K562 (cell line): ENCODE measurements at regions not wholly inside any gene's neighbourhood (a gene's known extent, or its start where the extent isn't known, plus 50 kb on each side); places are given as distances from the start of the nearest gene placed in this dataset.

Source experiments
- ATAC-seq: fragments of 200-7000 bp; cut with Tn5 transposase; 3 replicates; pipeline ENCODE4 v1.9.1; 2020; ENCODE audit warnings: moderate library complexity
- BruUV-seq: library from RNA; stranded (reverse); fragments of 400-500 nt; replicated peaks from 2 replicates; lab custom pipeline; 2021; lab: Mats Ljungman, UMichigan
- CTCF ChIA-PET: fragments of 300-600 bp; formaldehyde crosslinking; extraction: SDS; loops from one replicate; lab custom pipeline; 2021; ENCODE audit warnings: low intra/inter-chr PET ratio; lab: Yijun Ruan, JAX
- POLR2A ChIA-PET: fragments of 300-600, 350-650 bp; sonication (Branson Sonifier 250); formaldehyde crosslinking; extraction: SDS; loops from one replicate; lab custom pipeline; 2021; ENCODE audit warnings: antibody characterized with exemption, inconsistent platforms; lab: Yijun Ruan, JAX
- DNase-seq, 4 experiments: peaks; one replicate each; pipeline versions ENCODE4 v3.0.0 to v3.0.0-alpha.2; 2011 to 2018; ENCODE audit warnings: low spot score in 3 of 4, mixed read lengths in 3 of 4; ENCODE audit errors: extremely low read depth in 1 of 4
- FAIRE-seq: peaks from 2 replicates; lab custom pipeline; 2011; peaks lifted over from hg19 to GRCh38; lab: Jason Lieb, UNC
- H2AFZ ChIP-seq: 2 replicates; pipeline ENCODE4 v1.6.0; 2011; ENCODE audit warnings: low read depth, low read length, control low read depth, inconsistent platforms
- H3K27ac ChIP-seq: fragments of 200-600 bp; 3 replicates; pipeline ENCODE4 v1.8.0; 2011; ENCODE audit warnings: low read depth, mild to moderate bottlenecking, control low read depth, inconsistent platforms, low read length, moderate library complexity, mixed read lengths; ENCODE audit errors: extremely low read depth
- H3K27me3 ChIP-seq, 2 experiments: fragments of 300-600 bp in 1 of 2; 2 replicates in 1 of 2; 3 replicates in 1 of 2; pipeline versions ENCODE4 v1.6.0 to v1.8.0; 2011; ENCODE audit warnings: inconsistent platforms in 2 of 2, low read length in 2 of 2, mild to moderate bottlenecking in 1 of 2, mixed read lengths in 1 of 2, moderate library complexity in 1 of 2; ENCODE audit not compliant: control insufficient read depth in 2 of 2, insufficient read depth in 2 of 2
- H3K36me3 ChIP-seq: fragments of 300-600 bp; 3 replicates; pipeline ENCODE4 v1.8.0; 2011; ENCODE audit warnings: mild to moderate bottlenecking, low read length, inconsistent platforms; ENCODE audit not compliant: control insufficient read depth, insufficient read depth
- H3K4me1 ChIP-seq, 2 experiments: fragments of 200-600 bp in 1 of 2; replicated peaks in 1 of 2; 2 replicates in 1 of 2; 3 replicates in 1 of 2; pipeline versions ENCODE4 v1.5.1 to v1.8.0; 2011; ENCODE audit warnings: inconsistent platforms in 2 of 2, low read length in 2 of 2, mild to moderate bottlenecking in 1 of 2, mixed read lengths in 1 of 2, moderate library complexity in 1 of 2; ENCODE audit not compliant: control insufficient read depth in 2 of 2, insufficient read depth in 2 of 2
- H3K4me2 ChIP-seq: 2 replicates; pipeline ENCODE4 v1.6.1; 2011; ENCODE audit warnings: low read length, control low read depth, inconsistent platforms, mixed read lengths; ENCODE audit not compliant: insufficient read depth
- H3K4me3 ChIP-seq: fragments of 200-600 bp; sonication (generic), shearing (Covaris generic); 2 replicates; pipeline ENCODE4 v1.5.1; 2016; ENCODE audit warnings: control low read depth, inconsistent platforms
- H3K79me2 ChIP-seq: fragments of 200-600 bp; 3 replicates; pipeline ENCODE4 v1.8.0; 2011; ENCODE audit warnings: low read length, inconsistent platforms; ENCODE audit not compliant: control insufficient read depth, insufficient read depth
- H3K9ac ChIP-seq, 2 experiments: 2 replicates each; pipeline versions ENCODE4 v1.6.0 to v1.6.1; 2011; ENCODE audit warnings: low read depth in 2 of 2, low read length in 2 of 2, control low read depth in 1 of 2, inconsistent platforms in 1 of 2, mild to moderate bottlenecking in 1 of 2, mixed read lengths in 1 of 2; ENCODE audit not compliant: insufficient read depth in 1 of 2
- H3K9me1 ChIP-seq: one replicate; pipeline ENCODE4 v1.6.0; 2011; ENCODE audit warnings: inconsistent platforms, mild to moderate bottlenecking, low read length, moderate library complexity; ENCODE audit not compliant: control insufficient read depth, insufficient read depth
- H3K9me3 ChIP-seq: replicated peaks from 2 replicates; pipeline ENCODE4 v1.5.1; 2011; ENCODE audit warnings: low read depth, low read length, inconsistent platforms; ENCODE audit not compliant: control insufficient read depth, insufficient read depth
- H4K20me1 ChIP-seq: replicated peaks from 2 replicates; pipeline ENCODE4 v1.6.1; 2011; ENCODE audit warnings: low read length, inconsistent platforms, mixed read lengths; ENCODE audit not compliant: control insufficient read depth, insufficient read depth
- BRF1 ChIP-seq: IDR thresholded peaks from 3 replicates; pipeline ENCODE4 v1.6.1; 2011; ENCODE audit warnings: borderline replicate concordance, mild to moderate bottlenecking; ENCODE audit not compliant: insufficient read length; ENCODE audit errors: extremely low read depth
- CEBPG ChIP-seq, 3 experiments: fragments of 200-800 bp in 1 of 3; sonication (Bioruptor generic) in 1 of 3; sonication (generic) in 1 of 3; formaldehyde crosslinking in 1 of 3; IDR thresholded peaks in 2 of 3; conservative IDR thresholded peaks in 1 of 3; 2 replicates each; pipeline versions ENCODE4 v1.6.1 to v1.8.0; 2016 to 2022; ENCODE audit warnings: missing compliant biosample characterization in 2 of 3, missing genetic modification characterization in 2 of 3, mild to moderate bottlenecking in 1 of 3, missing genetic modification reagents in 1 of 3
- DNMT1 ChIP-seq: fragments of 450-650 bp; IDR thresholded peaks from 2 replicates; pipeline ENCODE4 v1.6.1; 2016; ENCODE audit warnings: antibody characterized with exemption, mild to moderate bottlenecking
- GTF2E2 ChIP-seq: fragments of 200-800 bp; sonication (Bioruptor generic); IDR thresholded peaks from 2 replicates; pipeline ENCODE4 v1.6.1; 2016; ENCODE audit warnings: missing genetic modification characterization, missing compliant biosample characterization
- HDAC3 ChIP-seq: fragments of 450-650 bp; IDR thresholded peaks from 2 replicates; pipeline ENCODE4 v1.6.1; 2018; ENCODE audit warnings: borderline replicate concordance, mild to moderate bottlenecking, moderate library complexity; ENCODE audit not compliant: partially characterized antibody
- HMG20A ChIP-seq: fragments of 450-650 bp; formaldehyde crosslinking; conservative IDR thresholded peaks from 2 replicates; pipeline ENCODE4 v1.4.0; 2020; ENCODE audit warnings: mild to moderate bottlenecking, mixed read lengths
- MCM7 ChIP-seq, 2 experiments: fragments of 450-650 bp; IDR thresholded peaks; 2 replicates each; pipeline ENCODE4 v1.6.1; 2016 to 2018
- NFE2L1 ChIP-seq: fragments of 450-650 bp; IDR thresholded peaks from 2 replicates; pipeline ENCODE4 v1.6.1; 2016; ENCODE audit warnings: missing genetic modification characterization, low read depth, mild to moderate bottlenecking, missing compliant biosample characterization, moderate library complexity, borderline replicate concordance
- PHF21A ChIP-seq: fragments of 450-650 bp; IDR thresholded peaks from 2 replicates; pipeline ENCODE4 v1.6.1; 2017; ENCODE audit warnings: low read depth, borderline replicate concordance
- XRCC4 ChIP-seq: IDR thresholded peaks from one replicate; pipeline ENCODE4 v1.6.1; 2011; ENCODE audit not compliant: insufficient read depth, insufficient read length; ENCODE audit errors: extremely low read depth
- ZBTB7A ChIP-seq: IDR thresholded peaks from 2 replicates; pipeline ENCODE4 v1.6.1; 2011; ENCODE audit warnings: low read depth, mild to moderate bottlenecking, low read length, moderate library complexity, borderline replicate concordance; ENCODE audit not compliant: control insufficient read depth
- ZNF274 ChIP-seq: IDR thresholded peaks from 2 replicates; pipeline ENCODE4 v1.6.1; 2011; ENCODE audit warnings: low read depth, mild to moderate bottlenecking, low read length, moderate library complexity, borderline replicate concordance
- WGBS: fragments of 100-300 bp; shearing (Covaris generic); methylation state at CpG from one replicate; pipeline ENCODE4 v1.1.6; 2016; ENCODE audit warnings: low coverage, mixed read lengths; ENCODE audit not compliant: insufficient coverage; ENCODE audit errors: missing lambda C conversion rate; 5-methylcytosine and 5-hydroxymethylcytosine counted together
- in situ Hi-C: fragments of 300-500 bp; cut with MboI; formaldehyde crosslinking; loops from 4 replicates; pipeline ENCODE4 v1.15.0; 2018; ENCODE audit warnings: inconsistent platforms, mixed read lengths
- intact Hi-C: fragments of 100-400 bp; cut with micrococcal nuclease; formaldehyde crosslinking; loops from 2 replicates; pipeline ENCODE4 v1.14.2; 2022

- TF ChIP-seq NFE2L1 (tag), result no peak
These were observed 760.9 kb upstream of the IGFBP3 start (continued) for GRCh38 chr7:46681865-46682503.

GRCh38 chr7:46680147-46680546 lies 759.1 kb upstream of the IGFBP3 start:
- no peak overlapping the region for H3K9ac ChIP-seq
- BruUV-seq, result no TSS peak
- H3K36me3 ChIP-seq, result no peaks in the 10 kb centered on the region
- H4K20me1 ChIP-seq, result no peaks in the 10 kb centered on the region
- H3K9me3 ChIP-seq, result no peaks in the 10 kb centered on the region
- no peaks in the 10 kb centered on the region for H3K4me1 ChIP-seq
- in situ Hi-C loops (no loop called here), intact Hi-C loops (no loop called here)
- H3K4me3 ChIP-seq, result no peak overlapping the region
- TF ChIP-seq PHF21A (no peak), ZNF274 (no peak), GTF2E2 (no peak), BRF1 (no peak), MCM7 (IDR thresholded peaks at IDR 0.05) (no peak), DNMT1 (no peak), XRCC4 (no peak), HMG20A (CRISPR knock-in tag) (no peak), ZBTB7A (no peak), HDAC3 (no peak), CEBPG (CRISPR knock-in tag; IDR thresholded peaks at IDR 0.05) (no peak), CEBPG (tag; conservative IDR thresholded peaks at IDR 0.05 in 1 of 2, IDR thresholded peaks at IDR 0.05 in 1 of 2) (no peak)
- ATAC-seq (no peak), DNase-seq (no peak), FAIRE-seq (no peak)
- no peaks in the 10 kb centered on the region for H3K9me1 ChIP-seq
- H3K27ac ChIP-seq, result no peak overlapping the region
- no peak overlapping the region for H2AFZ ChIP-seq
- H3K4me2 ChIP-seq, result no peak overlapping the region
- ChIA-PET CTCF (no interaction called here), POLR2A (no interaction called here)
- 0% methylated on average over 7 of the region's 7 CpGs for WGBS
- H3K79me2 ChIP-seq, result no peaks in the 10 kb centered on the region
- H3K27me3 ChIP-seq, result no peaks in the 10 kb centered on the region
